ENCODE measurements at regions not wholly inside any gene's neighbourhood (a gene's known extent, or its start where the extent isn't known, plus 50 kb on each side); places are given as distances from the start of the nearest gene placed in this dataset.

DNA sequence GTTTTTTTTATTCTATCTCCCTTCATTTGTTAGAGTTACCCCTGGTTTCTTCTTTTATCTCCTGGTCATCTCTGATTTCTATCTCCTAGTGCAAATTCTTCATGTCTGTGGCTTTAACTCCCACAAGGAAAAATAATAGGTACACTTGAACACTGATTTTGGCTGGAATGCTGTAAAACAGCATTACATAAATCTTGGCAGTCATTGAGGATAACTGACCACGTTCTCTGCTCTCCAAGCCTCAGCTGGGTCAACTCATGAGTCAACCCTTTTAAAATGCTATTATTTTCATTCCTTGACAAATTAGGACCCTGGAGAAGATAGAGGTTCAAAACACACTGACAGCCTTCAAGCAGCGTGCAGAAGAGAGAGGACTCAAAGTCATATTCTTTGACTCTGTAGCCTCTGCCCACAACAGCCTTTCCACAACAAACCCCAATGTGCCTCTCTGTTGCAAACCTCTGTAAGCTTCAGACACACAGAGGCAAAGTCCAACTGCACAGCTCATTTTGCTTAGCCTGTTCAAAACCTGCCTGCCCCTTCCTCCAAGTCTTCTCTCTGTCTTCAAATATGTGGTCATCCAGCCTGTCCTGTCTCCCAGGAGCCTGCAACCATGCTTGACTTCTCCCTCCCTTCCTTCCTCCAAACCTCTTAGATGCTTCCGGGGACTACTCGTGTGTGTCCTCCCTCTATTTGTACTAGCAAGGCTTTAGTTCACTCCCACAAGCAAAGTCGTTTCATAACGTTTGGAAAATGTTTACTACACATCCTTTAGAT lies 398.4 kb downstream of the MED10 start:
- TF ChIP-seq, protein P1, sequence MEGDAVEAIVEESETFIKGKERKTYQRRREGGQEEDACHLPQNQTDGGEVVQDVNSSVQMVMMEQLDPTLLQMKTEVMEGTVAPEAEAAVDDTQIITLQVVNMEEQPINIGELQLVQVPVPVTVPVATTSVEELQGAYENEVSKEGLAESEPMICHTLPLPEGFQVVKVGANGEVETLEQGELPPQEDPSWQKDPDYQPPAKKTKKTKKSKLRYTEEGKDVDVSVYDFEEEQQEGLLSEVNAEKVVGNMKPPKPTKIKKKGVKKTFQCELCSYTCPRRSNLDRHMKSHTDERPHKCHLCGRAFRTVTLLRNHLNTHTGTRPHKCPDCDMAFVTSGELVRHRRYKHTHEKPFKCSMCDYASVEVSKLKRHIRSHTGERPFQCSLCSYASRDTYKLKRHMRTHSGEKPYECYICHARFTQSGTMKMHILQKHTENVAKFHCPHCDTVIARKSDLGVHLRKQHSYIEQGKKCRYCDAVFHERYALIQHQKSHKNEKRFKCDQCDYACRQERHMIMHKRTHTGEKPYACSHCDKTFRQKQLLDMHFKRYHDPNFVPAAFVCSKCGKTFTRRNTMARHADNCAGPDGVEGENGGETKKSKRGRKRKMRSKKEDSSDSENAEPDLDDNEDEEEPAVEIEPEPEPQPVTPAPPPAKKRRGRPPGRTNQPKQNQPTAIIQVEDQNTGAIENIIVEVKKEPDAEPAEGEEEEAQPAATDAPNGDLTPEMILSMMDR (IDR thresholded peaks at IDR 0.05; ENCODE audit: poor library complexity, severe bottlenecking), result no peak
- TF ChIP-seq EP300 (conservative IDR thresholded peaks at IDR 0.05; ENCODE audit: poor library complexity, severe bottlenecking) (no peak), POLR2AphosphoS5 (IDR thresholded peaks at IDR 0.05) (no peak), RAD21 (conservative IDR thresholded peaks at IDR 0.05) (no peak), EZH2 (IDR thresholded peaks at IDR 0.05; ENCODE audit: borderline replicate concordance, insufficient read depth, low read length, poor library complexity, severe bottlenecking) (no peak)
- TF ChIP-seq, protein P2, sequence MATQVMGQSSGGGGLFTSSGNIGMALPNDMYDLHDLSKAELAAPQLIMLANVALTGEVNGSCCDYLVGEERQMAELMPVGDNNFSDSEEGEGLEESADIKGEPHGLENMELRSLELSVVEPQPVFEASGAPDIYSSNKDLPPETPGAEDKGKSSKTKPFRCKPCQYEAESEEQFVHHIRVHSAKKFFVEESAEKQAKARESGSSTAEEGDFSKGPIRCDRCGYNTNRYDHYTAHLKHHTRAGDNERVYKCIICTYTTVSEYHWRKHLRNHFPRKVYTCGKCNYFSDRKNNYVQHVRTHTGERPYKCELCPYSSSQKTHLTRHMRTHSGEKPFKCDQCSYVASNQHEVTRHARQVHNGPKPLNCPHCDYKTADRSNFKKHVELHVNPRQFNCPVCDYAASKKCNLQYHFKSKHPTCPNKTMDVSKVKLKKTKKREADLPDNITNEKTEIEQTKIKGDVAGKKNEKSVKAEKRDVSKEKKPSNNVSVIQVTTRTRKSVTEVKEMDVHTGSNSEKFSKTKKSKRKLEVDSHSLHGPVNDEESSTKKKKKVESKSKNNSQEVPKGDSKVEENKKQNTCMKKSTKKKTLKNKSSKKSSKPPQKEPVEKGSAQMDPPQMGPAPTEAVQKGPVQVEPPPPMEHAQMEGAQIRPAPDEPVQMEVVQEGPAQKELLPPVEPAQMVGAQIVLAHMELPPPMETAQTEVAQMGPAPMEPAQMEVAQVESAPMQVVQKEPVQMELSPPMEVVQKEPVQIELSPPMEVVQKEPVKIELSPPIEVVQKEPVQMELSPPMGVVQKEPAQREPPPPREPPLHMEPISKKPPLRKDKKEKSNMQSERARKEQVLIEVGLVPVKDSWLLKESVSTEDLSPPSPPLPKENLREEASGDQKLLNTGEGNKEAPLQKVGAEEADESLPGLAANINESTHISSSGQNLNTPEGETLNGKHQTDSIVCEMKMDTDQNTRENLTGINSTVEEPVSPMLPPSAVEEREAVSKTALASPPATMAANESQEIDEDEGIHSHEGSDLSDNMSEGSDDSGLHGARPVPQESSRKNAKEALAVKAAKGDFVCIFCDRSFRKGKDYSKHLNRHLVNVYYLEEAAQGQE (IDR thresholded peaks at IDR 0.05; ENCODE audit: borderline replicate concordance), result no peak

All from neural cell (in vitro differentiated cells).